GM12878 (cell line): ENCODE measurements at regions not wholly inside any gene's neighbourhood (a gene's known extent, or its start where the extent isn't known, plus 50 kb on each side); places are given as distances from the start of the nearest gene placed in this dataset.

ENCODE experiments used
- ATAC-seq: fragments of 200-7000 bp; cut with Tn5 transposase; 3 replicates; pipeline ENCODE4 v1.9.1; 2020; ENCODE audit warnings: mild to moderate bottlenecking, moderate library complexity
- BruUV-seq: library from RNA; stranded (reverse); fragments of 400-500 nt; replicated peaks from 2 replicates; lab custom pipeline; 2021; lab: Mats Ljungman, UMichigan
- CTCF ChIA-PET: fragments of 300-600 bp; sonication (Branson Sonifier 250); formaldehyde crosslinking; extraction: SDS; loops from one replicate; lab custom pipeline; 2021; ENCODE audit warnings: inconsistent platforms; lab: Yijun Ruan, JAX
- POLR2A ChIA-PET: fragments of 350-600 bp; formaldehyde crosslinking; extraction: SDS; loops from one replicate; lab custom pipeline; 2021; ENCODE audit warnings: inconsistent platforms; lab: Charles Lee
- RAD21 ChIA-PET: fragments of 300-600 bp; sonication (Branson Sonifier 250); formaldehyde crosslinking; loops from one replicate; lab custom pipeline; 2023; ENCODE audit warnings: antibody characterized with exemption; ENCODE audit not compliant: unreplicated experiment; lab: Charles Lee
- SMC1A ChIA-PET: fragments of 300-600 bp; sonication (Branson Sonifier 250); formaldehyde crosslinking; loops from one replicate; lab custom pipeline; 2023; ENCODE audit not compliant: unreplicated experiment, uncharacterized antibody; lab: Charles Lee
- DNase-seq: peaks from one replicate; pipeline ENCODE4 v3.0.0-alpha.2; 2011; ENCODE audit warnings: low read depth, low spot score
- FAIRE-seq: peaks from 3 replicates; lab custom pipeline; 2011; peaks lifted over from hg19 to GRCh38; lab: Jason Lieb, UNC
- H2AFZ ChIP-seq: 2 replicates; pipeline ENCODE4 v1.6.0; 2011; ENCODE audit warnings: low read depth, low read length, control low read depth; ENCODE audit not compliant: control insufficient read depth
- H3K27ac ChIP-seq: 2 replicates; pipeline ENCODE4 v1.5.1; 2011; ENCODE audit warnings: control low read depth; ENCODE audit not compliant: control insufficient read depth, insufficient read depth
- H3K27me3 ChIP-seq, 2 experiments: replicated peaks in 1 of 2; 2 replicates each; pipeline versions ENCODE4 v1.6.0 to v1.6.1; 2011; ENCODE audit warnings: low read length in 1 of 2; ENCODE audit not compliant: control insufficient read depth in 2 of 2, insufficient read depth in 2 of 2
- H3K36me3 ChIP-seq, 2 experiments: 2 replicates each; pipeline ENCODE4 v1.5.1; 2011; ENCODE audit warnings: low read length in 1 of 2; ENCODE audit not compliant: control insufficient read depth in 2 of 2, insufficient read depth in 2 of 2
- H3K4me1 ChIP-seq: 2 replicates; pipeline ENCODE4 v1.6.1; 2011; ENCODE audit warnings: mild to moderate bottlenecking, low read length, moderate library complexity, mixed read lengths; ENCODE audit not compliant: control insufficient read depth, insufficient read depth
- H3K4me2 ChIP-seq: 2 replicates; pipeline ENCODE4 v1.6.0; 2011; ENCODE audit warnings: control low read depth; ENCODE audit not compliant: control insufficient read depth, insufficient read depth
- H3K4me3 ChIP-seq: fragments of 200-600 bp; sonication (generic); 2 replicates; pipeline ENCODE4 v1.5.1; 2016
- H3K79me2 ChIP-seq: 2 replicates; pipeline ENCODE4 v1.6.0; 2011; ENCODE audit warnings: low read length; ENCODE audit not compliant: control insufficient read depth, insufficient read depth
- H3K9ac ChIP-seq: 2 replicates; pipeline ENCODE4 v1.8.0; 2011; ENCODE audit warnings: low read length, control low read depth, mixed read lengths; ENCODE audit not compliant: control insufficient read depth, insufficient read depth
- H3K9me3 ChIP-seq: replicated peaks from 3 replicates; pipeline ENCODE4 v1.5.1; 2011; ENCODE audit warnings: mild to moderate bottlenecking, low read length; ENCODE audit not compliant: control insufficient read depth, insufficient read depth
- H4K20me1 ChIP-seq: 2 replicates; pipeline ENCODE4 v1.6.0; 2011; ENCODE audit not compliant: control insufficient read depth, insufficient read depth
- CBX5 ChIP-seq: sonication (generic); IDR thresholded peaks from 2 replicates; pipeline ENCODE4 v1.6.1; 2016; ENCODE audit warnings: low read depth, moderate library complexity, mild to moderate bottlenecking, inconsistent platforms
- CHD4 ChIP-seq: fragments of 200-600 bp; sonication (generic); IDR thresholded peaks from 2 replicates; pipeline ENCODE4 v1.6.1; 2016; ENCODE audit warnings: mild to moderate bottlenecking
- CREM ChIP-seq: IDR thresholded peaks from 2 replicates; pipeline ENCODE4 v1.6.1; 2014; ENCODE audit warnings: antibody characterized with exemption, low read depth
- DPF2 ChIP-seq: fragments of 450-650 bp; IDR thresholded peaks from 2 replicates; pipeline ENCODE4 v1.6.1; 2017; ENCODE audit warnings: mild to moderate bottlenecking
- EGR1 ChIP-seq, 2 experiments: IDR thresholded peaks; 1 replicate in 1 of 2; 2 replicates in 1 of 2; pipeline ENCODE4 v1.6.1; 2011 to 2012; ENCODE audit warnings: low read depth in 2 of 2, low read length in 2 of 2, borderline replicate concordance in 1 of 2, mild to moderate bottlenecking in 1 of 2, moderate library complexity in 1 of 2
- FOS ChIP-seq: IDR thresholded peaks from 3 replicates; pipeline ENCODE4 v1.6.1; 2011; ENCODE audit warnings: borderline replicate concordance; ENCODE audit not compliant: insufficient read length; ENCODE audit errors: extremely low read depth
- MTA2 ChIP-seq: fragments of 450-650 bp; IDR thresholded peaks from 2 replicates; pipeline ENCODE4 v1.6.1; 2016; ENCODE audit warnings: low read depth, mild to moderate bottlenecking, moderate library complexity
- NR2C2 ChIP-seq: IDR thresholded peaks from 2 replicates; pipeline ENCODE4 v1.6.1; 2011; ENCODE audit warnings: borderline replicate concordance, low read depth; ENCODE audit not compliant: control insufficient read depth, insufficient read length
- POU2F2 ChIP-seq: IDR thresholded peaks from 3 replicates; pipeline ENCODE4 v1.6.1; 2011; ENCODE audit warnings: low read depth, mild to moderate bottlenecking, low read length, borderline replicate concordance
- RCOR1 ChIP-seq: conservative IDR thresholded peaks from 2 replicates; pipeline ENCODE4 v1.6.1; 2012; ENCODE audit warnings: low read depth, low read length, improper control_type of control experiment
- SP1 ChIP-seq: IDR thresholded peaks from one replicate; pipeline ENCODE4 v1.6.1; 2011; ENCODE audit warnings: low read depth, low read length
- SUPT20H ChIP-seq: IDR thresholded peaks from 2 replicates; pipeline ENCODE4 v1.6.1; 2011; ENCODE audit warnings: low read depth, mild to moderate bottlenecking, low read length, moderate library complexity, borderline replicate concordance; ENCODE audit not compliant: control insufficient read depth
- SUZ12 ChIP-seq: fragments of 200-600 bp; sonication (generic); IDR thresholded peaks from one replicate; pipeline ENCODE4 v1.6.1; 2018; ENCODE audit warnings: antibody characterized with exemption, mild to moderate bottlenecking; ENCODE audit not compliant: unreplicated experiment
- TARDBP ChIP-seq: IDR thresholded peaks from 2 replicates; pipeline ENCODE4 v1.6.1; 2016; ENCODE audit warnings: borderline replicate concordance
- TBL1XR1 ChIP-seq: IDR thresholded peaks from 2 replicates; pipeline ENCODE4 v1.6.1; 2012; ENCODE audit warnings: low read depth, low read length, improper control_type of control experiment
- TCF12 ChIP-seq: IDR thresholded peaks from 2 replicates; pipeline ENCODE4 v1.6.1; 2011; ENCODE audit warnings: low read depth, mild to moderate bottlenecking, low read length
- YBX1 ChIP-seq: fragments of 450-650 bp; IDR thresholded peaks from 2 replicates; pipeline ENCODE4 v1.6.1; 2016; ENCODE audit warnings: antibody characterized with exemption
- WGBS: methylation state at CpG from one replicate; pipeline ENCODE4 v1.1.6; 2016; ENCODE audit warnings: low lambda C conversion rate; ENCODE audit not compliant: insufficient replicate concordance, insufficient coverage; ENCODE audit errors: missing lambda C conversion rate; 5-methylcytosine and 5-hydroxymethylcytosine counted together
- in situ Hi-C: fragments of 300-500 bp; cut with MboI; formaldehyde crosslinking; loops from 9 replicates; pipeline ENCODE4 v1.14.3; 2018; ENCODE audit warnings: mixed read lengths
- intact Hi-C: fragments of 100-400 bp; cut with micrococcal nuclease; formaldehyde crosslinking; loops from one replicate; pipeline ENCODE4 v1.14.2; 2022; ENCODE audit not compliant: unreplicated experiment
- TF ChIP-seq, protein P1 (sequence below): fragments of 450-650 bp; IDR thresholded peaks from 2 replicates; pipeline ENCODE4 v1.6.1; 2014; ENCODE audit warnings: mild to moderate bottlenecking

- TF ChIP-seq TCF12 = no peak
These were observed 1176.2 kb downstream of the PCDH7 start (continued) for GRCh38 chr4:31896349-31896748.

DNA sequence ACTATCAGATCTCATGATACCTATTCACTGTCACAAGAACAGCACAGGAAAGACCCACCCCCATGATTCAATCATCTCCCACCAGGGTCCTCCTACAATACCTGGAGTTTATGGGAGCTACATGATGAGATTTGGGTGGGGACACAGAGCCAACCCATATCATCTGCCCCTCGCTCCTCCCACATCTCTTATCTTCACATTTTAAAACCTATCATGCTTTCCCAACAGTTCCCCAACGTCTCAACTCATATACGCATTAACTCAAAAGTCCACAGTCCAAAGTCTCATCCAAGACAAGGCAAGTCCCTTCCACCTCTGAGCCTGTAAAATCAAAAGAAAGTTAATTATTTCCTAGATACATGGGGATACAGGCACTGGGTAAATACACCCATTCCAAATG, 1185.2 kb downstream of the PCDH7 start:
- Histone ChIP-seq H3K79me2 (no peaks in the 10 kb centered on the region), H3K4me3 (no peak overlapping the region), H3K4me2 (no peak overlapping the region), H3K27ac (no peak overlapping the region), H3K27me3 (no peaks in the 10 kb centered on the region), H2AFZ (no peak overlapping the region), H4K20me1 (no peaks in the 10 kb centered on the region), H3K36me3 (no peaks in the 10 kb centered on the region), H3K4me1 (no peaks in the 10 kb centered on the region)
- SMC1A ChIA-PET = no interaction called here
- intact Hi-C loops = no loop called here
- CTCF ChIA-PET = no interaction called here
- POLR2A ChIA-PET = no interaction called here
- in situ Hi-C loops = no loop called here
- no TSS peak for BruUV-seq
- no peak for FAIRE-seq
- no peak for TF ChIP-seq TARDBP
- TF ChIP-seq, all 136 proteins: peak for 0
- ATAC-seq = no peak
- RAD21 ChIA-PET = no interaction called here
- no peaks in the 10 kb centered on the region for H3K9me3 ChIP-seq
- H3K9ac ChIP-seq = no peak overlapping the region
- DNase-seq = no peak
- 19% methylated on average over 3 of the region's 3 CpGs for WGBS

DNA sequence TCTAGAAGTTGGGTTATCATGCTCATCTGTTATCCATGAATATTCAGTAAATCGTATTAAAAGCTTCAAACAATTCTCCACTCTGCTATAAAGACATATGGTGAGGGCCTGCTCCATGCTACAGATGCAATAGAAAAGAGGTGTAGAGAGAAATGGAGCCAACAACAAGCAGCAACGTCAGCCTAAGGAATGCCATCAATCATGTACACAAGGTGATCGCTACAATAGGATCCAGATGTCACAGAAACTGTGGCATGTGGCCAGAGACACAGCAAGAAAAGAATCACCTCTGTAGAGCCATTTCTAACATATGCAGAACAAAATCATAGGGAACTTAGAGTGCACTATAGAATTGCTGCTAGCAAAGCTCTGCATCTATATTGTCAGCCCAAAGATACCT, 1188.1 kb downstream of the PCDH7 start:
- ChIA-PET POLR2A (no interaction called here), CTCF (no interaction called here), SMC1A (no interaction called here), RAD21 (no interaction called here)
- intact Hi-C loops (no loop called here), in situ Hi-C loops (no loop called here)
- 13% methylated on average over 3 of the region's 3 CpGs for WGBS
- Histone ChIP-seq H4K20me1 (no peaks in the 10 kb centered on the region), H3K27ac (no peak overlapping the region), H3K4me1 (no peaks in the 10 kb centered on the region), H3K79me2 (no peaks in the 10 kb centered on the region), H3K9me3 (no peaks in the 10 kb centered on the region), H3K9ac (no peak overlapping the region), H3K4me3 (no peak overlapping the region), H3K36me3 (no peaks in the 10 kb centered on the region), H2AFZ (no peak overlapping the region), H3K4me2 (no peak overlapping the region), H3K27me3 (no peaks in the 10 kb centered on the region)
- DNase-seq = no peak
- no peak for ATAC-seq
- BruUV-seq = no TSS peak
- TF ChIP-seq POU2F2 (no peak), CBX5 (no peak), DPF2 (no peak), NR2C2 (no peak), SP1 (no peak), SUZ12 (no peak), CHD4 (no peak), CREM (no peak), EGR1 (IDR thresholded peaks at IDR 0.05; ENCODE audit: borderline replicate concordance in 1 of 2, low read depth in 2 of 2, low read length in 2 of 2) (no peak), RCOR1 (no peak), MTA2 (no peak), SUPT20H (no peak), YBX1 (no peak), TBL1XR1 (no peak), FOS (no peak)
- TF ChIP-seq, protein P1, sequence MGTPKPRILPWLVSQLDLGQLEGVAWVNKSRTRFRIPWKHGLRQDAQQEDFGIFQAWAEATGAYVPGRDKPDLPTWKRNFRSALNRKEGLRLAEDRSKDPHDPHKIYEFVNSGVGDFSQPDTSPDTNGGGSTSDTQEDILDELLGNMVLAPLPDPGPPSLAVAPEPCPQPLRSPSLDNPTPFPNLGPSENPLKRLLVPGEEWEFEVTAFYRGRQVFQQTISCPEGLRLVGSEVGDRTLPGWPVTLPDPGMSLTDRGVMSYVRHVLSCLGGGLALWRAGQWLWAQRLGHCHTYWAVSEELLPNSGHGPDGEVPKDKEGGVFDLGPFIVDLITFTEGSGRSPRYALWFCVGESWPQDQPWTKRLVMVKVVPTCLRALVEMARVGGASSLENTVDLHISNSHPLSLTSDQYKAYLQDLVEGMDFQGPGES = no peak
- FAIRE-seq = no peak
